Hepatocyte (in vitro differentiated cells): ENCODE measurements at regions not wholly inside any gene's neighbourhood (a gene's known extent, or its start where the extent isn't known, plus 50 kb on each side); places are given as distances from the start of the nearest gene placed in this dataset.
A peak's percentile ranks its signal among the peaks of the same experiment; 100 is the strongest.

ENCODE experiments used
- CTCF ChIP-seq: fragments of 200-600 bp; sonication (generic); IDR thresholded peaks from 2 replicates; pipeline ENCODE4 v1.5.1; 2016; ENCODE audit warnings: antibody characterized with exemption, mild to moderate bottlenecking; ENCODE audit not compliant: poor library complexity
- EZH2 ChIP-seq: fragments of 200-600 bp; sonication (generic); IDR thresholded peaks from 2 replicates; pipeline ENCODE4 v1.6.1; 2016; ENCODE audit warnings: antibody characterized with exemption, mild to moderate bottlenecking, borderline replicate concordance

- TF ChIP-seq CTCF (peak; percentile 48), EZH2 (no peak)
These were observed 77.2 kb upstream of the DCD start for GRCh38 chr12:54725233-54725843.
